Mesothelial cell of epicardium (in vitro differentiated cells): ENCODE measurements at regions not wholly inside any gene's neighbourhood (a gene's known extent, or its start where the extent isn't known, plus 50 kb on each side); places are given as distances from the start of the nearest gene placed in this dataset.

Experiments used
- DNase-seq, 2 experiments: peaks; one replicate each; pipeline ENCODE4 v3.0.0; 2021; ENCODE audit warnings: low spot score in 2 of 2; ENCODE audit not compliant: unreplicated experiment in 2 of 2
- H3K27ac Mint-ChIP-seq: 2 replicates; pipeline ENCODE4 v1.8.0; 2021; ENCODE audit warnings: mixed read lengths
- H3K27me3 Mint-ChIP-seq: 2 replicates; pipeline ENCODE4 v1.8.0; 2021; ENCODE audit warnings: low read depth, mixed read lengths
- H3K36me3 Mint-ChIP-seq: 2 replicates; pipeline ENCODE4 v1.8.0; 2021; ENCODE audit warnings: mixed read lengths
- H3K4me1 Mint-ChIP-seq: 2 replicates; pipeline ENCODE4 v1.8.0; 2021; ENCODE audit warnings: mixed read lengths
- H3K4me3 Mint-ChIP-seq: 2 replicates; pipeline ENCODE4 v1.8.0; 2021; ENCODE audit warnings: mild to moderate bottlenecking, moderate library complexity, mixed read lengths
- H3K9me3 Mint-ChIP-seq: 2 replicates; pipeline ENCODE4 v1.8.0; 2021; ENCODE audit warnings: mixed read lengths
- TF ChIP-seq, protein P1 (sequence below): fragments of 200-600 bp; sonication (generic); IDR thresholded peaks from one replicate; pipeline ENCODE4 v1.5.0; 2021; ENCODE audit warnings: antibody characterized with exemption; ENCODE audit not compliant: unreplicated experiment

DNA sequence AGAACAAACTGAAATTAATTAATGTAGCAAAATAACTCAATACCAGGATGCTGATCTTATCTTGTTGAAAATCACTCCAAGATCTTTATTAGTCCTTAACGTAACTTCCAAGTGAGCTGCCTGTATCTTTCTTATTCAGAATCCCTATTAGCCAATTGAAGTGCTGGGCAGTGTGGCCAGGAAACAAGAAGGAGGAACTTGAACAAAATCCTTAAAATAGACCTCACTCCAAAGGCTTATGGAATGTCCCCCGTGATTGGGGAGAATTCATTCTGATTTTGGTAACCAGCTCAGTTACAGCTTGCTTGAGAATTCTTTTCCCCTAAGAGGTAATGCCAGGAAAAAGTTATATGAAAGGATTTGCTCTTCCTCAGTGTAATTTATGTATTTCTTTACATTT is 171.0 kb downstream of the DEPDC1B start:
- H3K9me3 Mint-ChIP-seq, result peaks cover 4% of the 10 kb centered on the region
- H3K27me3 Mint-ChIP-seq, result no peaks in the 10 kb centered on the region
- peaks cover 22% of the 10 kb centered on the region for H3K4me1 Mint-ChIP-seq
- no peak overlapping the region for H3K4me3 Mint-ChIP-seq
- H3K36me3 Mint-ChIP-seq, result no peaks in the 10 kb centered on the region
- TF ChIP-seq, protein P1, sequence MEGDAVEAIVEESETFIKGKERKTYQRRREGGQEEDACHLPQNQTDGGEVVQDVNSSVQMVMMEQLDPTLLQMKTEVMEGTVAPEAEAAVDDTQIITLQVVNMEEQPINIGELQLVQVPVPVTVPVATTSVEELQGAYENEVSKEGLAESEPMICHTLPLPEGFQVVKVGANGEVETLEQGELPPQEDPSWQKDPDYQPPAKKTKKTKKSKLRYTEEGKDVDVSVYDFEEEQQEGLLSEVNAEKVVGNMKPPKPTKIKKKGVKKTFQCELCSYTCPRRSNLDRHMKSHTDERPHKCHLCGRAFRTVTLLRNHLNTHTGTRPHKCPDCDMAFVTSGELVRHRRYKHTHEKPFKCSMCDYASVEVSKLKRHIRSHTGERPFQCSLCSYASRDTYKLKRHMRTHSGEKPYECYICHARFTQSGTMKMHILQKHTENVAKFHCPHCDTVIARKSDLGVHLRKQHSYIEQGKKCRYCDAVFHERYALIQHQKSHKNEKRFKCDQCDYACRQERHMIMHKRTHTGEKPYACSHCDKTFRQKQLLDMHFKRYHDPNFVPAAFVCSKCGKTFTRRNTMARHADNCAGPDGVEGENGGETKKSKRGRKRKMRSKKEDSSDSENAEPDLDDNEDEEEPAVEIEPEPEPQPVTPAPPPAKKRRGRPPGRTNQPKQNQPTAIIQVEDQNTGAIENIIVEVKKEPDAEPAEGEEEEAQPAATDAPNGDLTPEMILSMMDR, result no peak
- DNase-seq, result no peak
- no peak overlapping the region for H3K27ac Mint-ChIP-seq

DNA sequence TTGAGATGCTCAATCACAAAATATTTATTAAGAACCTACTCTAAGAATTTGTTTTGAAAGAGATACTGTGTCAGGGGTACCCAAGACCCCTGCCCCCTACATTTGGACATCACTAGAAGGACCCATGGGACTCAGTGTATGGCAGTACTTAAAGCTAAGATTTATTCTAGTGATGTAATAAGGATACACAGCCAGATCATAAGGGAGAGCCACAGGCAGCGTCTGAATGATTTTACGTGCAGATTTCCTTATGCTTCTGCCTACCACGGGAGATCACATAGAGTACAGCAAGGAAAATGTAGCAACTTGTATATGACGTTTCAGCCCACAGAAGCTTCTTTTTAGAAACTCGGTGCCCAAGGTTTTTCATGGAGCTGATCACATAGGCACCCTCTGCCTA is 172.9 kb downstream of the DEPDC1B start:
- no peak for DNase-seq
- H3K36me3 Mint-ChIP-seq, result no peaks in the 10 kb centered on the region
- no peaks in the 10 kb centered on the region for H3K9me3 Mint-ChIP-seq
- H3K4me1 Mint-ChIP-seq, result peaks cover 22% of the 10 kb centered on the region
- no peaks in the 10 kb centered on the region for H3K27me3 Mint-ChIP-seq
- H3K27ac Mint-ChIP-seq, result no peak overlapping the region
- TF ChIP-seq, protein P1, result no peak
- no peak overlapping the region for H3K4me3 Mint-ChIP-seq

DNA sequence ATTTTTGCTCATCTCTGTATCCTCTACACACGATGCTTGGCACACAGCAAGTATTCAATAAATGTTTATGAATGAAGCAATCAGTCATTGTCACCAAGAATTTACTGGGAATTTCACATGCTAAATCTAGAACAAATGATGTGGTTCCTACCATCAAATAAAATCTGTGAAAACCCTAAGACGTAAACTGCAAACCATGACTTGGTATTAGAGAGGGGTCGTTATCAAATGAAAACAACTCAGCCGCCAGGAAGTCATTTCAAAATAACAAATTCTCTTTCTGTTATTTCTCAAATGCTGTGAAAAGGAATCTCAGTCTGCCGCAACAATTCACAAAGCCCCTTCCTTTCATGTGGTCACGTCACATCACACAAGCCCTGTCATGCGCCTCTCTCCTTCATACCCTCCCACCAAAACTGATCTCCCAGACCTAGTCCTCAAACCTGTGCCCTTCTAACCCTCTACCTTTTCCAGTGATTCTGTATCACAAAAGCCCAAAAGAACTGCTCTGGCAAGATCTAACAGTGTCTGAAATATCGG is 173.6 kb downstream of the DEPDC1B start:
- H3K27me3 Mint-ChIP-seq, result no peaks in the 10 kb centered on the region
- peaks cover 23% of the 10 kb centered on the region for H3K4me1 Mint-ChIP-seq
- no peak overlapping the region for H3K27ac Mint-ChIP-seq

DNA sequence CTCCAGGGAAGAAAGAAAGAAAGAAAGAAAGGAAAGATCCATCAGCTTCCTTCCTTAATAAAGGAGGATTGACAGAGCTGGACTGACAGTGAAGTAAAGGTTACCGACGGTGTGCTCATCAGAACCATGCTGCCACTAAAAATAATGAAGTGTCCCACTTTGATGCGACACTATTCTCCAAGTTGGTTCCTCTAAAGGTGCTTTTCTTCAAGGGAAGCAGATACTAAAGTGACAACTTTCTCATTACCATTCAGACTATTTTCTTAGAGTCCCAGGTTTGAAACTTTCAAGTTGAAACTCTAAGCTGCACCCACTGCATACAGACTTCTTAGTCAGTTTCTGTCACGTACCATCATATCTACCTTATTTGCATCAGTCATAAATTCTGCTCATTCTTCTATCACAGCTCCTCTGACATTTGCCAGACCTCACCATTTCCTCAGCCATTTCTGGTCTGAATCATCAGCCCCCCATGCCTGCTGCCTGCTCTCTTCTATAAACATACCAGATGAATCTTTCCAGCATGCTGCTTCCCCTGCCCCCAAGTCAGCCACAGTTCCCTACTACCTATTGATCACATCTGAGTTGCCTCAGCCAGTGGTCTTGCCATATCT is 177.6 kb downstream of the DEPDC1B start:
- Mint-ChIP-seq H3K4me3 (no peak overlapping the region), H3K36me3 (peaks cover 1% of the 10 kb centered on the region), H3K9me3 (no peaks in the 10 kb centered on the region), H3K27me3 (no peaks in the 10 kb centered on the region), H3K27ac (no peak overlapping the region), H3K4me1 (peaks cover 10% of the 10 kb centered on the region)
- no peak for DNase-seq
- TF ChIP-seq, protein P1, result no peak

More for the DNA sequence above, 173.6 kb downstream of the DEPDC1B start:
- DNase-seq, result no peak
- no peaks in the 10 kb centered on the region for H3K9me3 Mint-ChIP-seq
- no peak overlapping the region for H3K4me3 Mint-ChIP-seq
- no peaks in the 10 kb centered on the region for H3K36me3 Mint-ChIP-seq
- TF ChIP-seq, protein P1, result no peak

DNA sequence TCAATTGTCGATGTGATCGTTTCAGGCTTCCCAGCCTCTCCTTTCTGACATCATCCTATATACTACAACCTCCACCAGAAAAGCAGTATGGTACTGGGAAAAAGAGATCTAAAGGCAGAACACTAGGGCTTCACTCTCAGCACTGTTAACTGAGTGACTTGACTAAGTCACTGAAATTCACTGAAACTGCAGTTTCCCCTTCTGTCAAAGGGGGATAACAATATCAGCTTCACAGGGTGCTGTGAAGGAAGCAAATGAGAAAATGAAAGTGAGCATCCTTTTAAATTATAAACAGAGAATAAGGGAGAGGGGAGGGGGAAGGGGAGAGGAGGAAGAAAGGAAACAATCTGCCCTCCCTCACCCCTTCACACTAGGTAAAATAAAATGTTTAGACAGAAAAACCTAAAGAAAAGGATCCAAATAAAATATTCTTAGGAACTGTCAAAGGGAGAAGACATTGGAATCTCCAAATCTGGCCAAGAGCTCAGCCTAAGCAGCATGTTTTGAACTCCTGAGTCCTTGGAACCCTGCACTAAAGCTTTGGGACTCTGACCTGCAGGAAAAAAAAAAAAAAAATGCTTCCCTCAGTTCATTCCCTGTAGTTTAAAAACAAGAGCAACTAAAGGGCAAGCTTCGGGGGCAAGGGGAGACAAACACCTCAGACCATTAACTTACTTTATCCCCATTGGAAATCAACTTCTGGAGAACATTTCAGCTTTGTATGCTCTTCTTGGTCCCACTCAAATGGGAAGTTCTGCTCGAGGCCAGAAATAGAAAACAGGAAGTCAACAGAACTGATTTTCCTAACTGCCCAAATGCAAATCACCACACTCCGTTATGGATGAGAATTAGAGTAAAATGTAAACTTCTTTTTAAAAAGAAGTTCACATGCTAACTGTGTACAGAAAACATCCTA is 178.3 kb downstream of the DEPDC1B start:
- no peaks in the 10 kb centered on the region for H3K9me3 Mint-ChIP-seq
- TF ChIP-seq, protein P1, result no peak
- no peak for DNase-seq
- H3K4me3 Mint-ChIP-seq, result no peak overlapping the region
- no peak overlapping the region for H3K27ac Mint-ChIP-seq
- peaks cover 1% of the 10 kb centered on the region for H3K36me3 Mint-ChIP-seq
- H3K27me3 Mint-ChIP-seq, result no peaks in the 10 kb centered on the region
- peaks cover 8% of the 10 kb centered on the region for H3K4me1 Mint-ChIP-seq
